H1 (cell line): ENCODE measurements at regions not wholly inside any gene's neighbourhood (a gene's known extent, or its start where the extent isn't known, plus 50 kb on each side); places are given as distances from the start of the nearest gene placed in this dataset.

ENCODE experiments used
- CTCF ChIA-PET: fragments of 300-600 bp; sonication (Branson Sonifier 250); formaldehyde crosslinking; loops from one replicate; lab custom pipeline; 2021; ENCODE audit not compliant: partially characterized antibody; lab: Charles Lee
- POLR2A ChIA-PET: fragments of 300-600 bp; sonication (Branson Sonifier 250); formaldehyde crosslinking; loops from one replicate; lab custom pipeline; 2021; ENCODE audit warnings: inconsistent platforms; ENCODE audit not compliant: partially characterized antibody; lab: Charles Lee
- DNase-seq, 2 experiments: peaks; one replicate each; pipeline versions ENCODE4 v3.0.0 to v3.0.0-alpha.2; 2010 to 2022; ENCODE audit warnings: low spot score in 2 of 2, low read depth in 1 of 2, mixed read lengths in 1 of 2
- FAIRE-seq: peaks from 2 replicates; lab custom pipeline; 2011; peaks lifted over from hg19 to GRCh38; lab: Jason Lieb, UNC
- H2AFZ ChIP-seq: 2 replicates; pipeline ENCODE4 v1.8.1; 2012; ENCODE audit warnings: low read length, inconsistent platforms
- H2AK5ac ChIP-seq: 2 replicates; pipeline ENCODE4 v1.6.1; 2013; ENCODE audit warnings: low read depth, low read length
- H2BK120ac ChIP-seq: replicated peaks from 2 replicates; pipeline ENCODE3; 2013; ENCODE audit warnings: low read depth, low read length, inconsistent platforms
- H2BK12ac ChIP-seq: 2 replicates; pipeline ENCODE4 v1.6.1; 2013; ENCODE audit warnings: low read depth, low read length
- H2BK15ac ChIP-seq: 2 replicates; pipeline ENCODE4 v1.6.1; 2013; ENCODE audit warnings: low read length
- H2BK20ac ChIP-seq: 2 replicates; pipeline ENCODE4 v1.6.1; 2013; ENCODE audit warnings: low read length
- H2BK5ac ChIP-seq: 2 replicates; pipeline ENCODE4 v1.6.1; 2013; ENCODE audit warnings: low read depth, low read length
- H3K14ac ChIP-seq: 2 replicates; pipeline ENCODE4 v1.6.1; 2013; ENCODE audit warnings: inconsistent platforms; ENCODE audit not compliant: insufficient read length
- H3K18ac ChIP-seq: 2 replicates; pipeline ENCODE4 v1.6.1; 2013; ENCODE audit warnings: low read length; ENCODE audit errors: extremely low read depth
- H3K23ac ChIP-seq: 2 replicates; pipeline ENCODE4 v1.6.1; 2013; ENCODE audit warnings: inconsistent platforms; ENCODE audit not compliant: insufficient read length
- H3K23me2 ChIP-seq: 2 replicates; pipeline ENCODE4 v1.6.1; 2013; ENCODE audit warnings: low read depth, low read length
- H3K27ac ChIP-seq: 2 replicates; pipeline ENCODE4 v1.6.1; 2011; ENCODE audit warnings: low read depth, low read length, inconsistent platforms
- H3K27me3 ChIP-seq, 4 experiments: replicated peaks in 1 of 4; 1 replicate in 1 of 4; 2 replicates in 3 of 4; pipeline versions ENCODE4 v1.6.1 to v1.8.1; 2011 to 2013; ENCODE audit warnings: low read length in 3 of 4, mild to moderate bottlenecking in 3 of 4, inconsistent platforms in 2 of 4, mixed read lengths in 2 of 4, moderate library complexity in 1 of 4; ENCODE audit not compliant: control insufficient read depth in 3 of 4, insufficient read depth in 3 of 4; ENCODE audit errors: extremely low read depth in 1 of 4
- H3K36me3 ChIP-seq, 4 experiments: 2 replicates each; pipeline versions ENCODE4 v1.6.1 to v1.8.1; 2011 to 2013; ENCODE audit warnings: mild to moderate bottlenecking in 4 of 4, low read length in 3 of 4, moderate library complexity in 2 of 4, control low read depth in 1 of 4, inconsistent platforms in 1 of 4; ENCODE audit not compliant: insufficient read depth in 4 of 4, control insufficient read depth in 2 of 4
- H3K4ac ChIP-seq: replicated peaks from 2 replicates; pipeline ENCODE3; 2013; ENCODE audit warnings: low read length, low read depth, mixed read lengths, inconsistent platforms; ENCODE audit not compliant: insufficient read length
- H3K4me1 ChIP-seq, 4 experiments: replicated peaks in 1 of 4; 1 replicate in 1 of 4; 2 replicates in 3 of 4; pipeline versions ENCODE4 v1.6.1 to v1.8.1; 2011 to 2013; ENCODE audit warnings: low read length in 3 of 4, inconsistent platforms in 2 of 4, mixed read lengths in 1 of 4; ENCODE audit not compliant: insufficient read depth in 4 of 4, control insufficient read depth in 3 of 4
- H3K4me2 ChIP-seq, 2 experiments: 2 replicates each; pipeline versions ENCODE4 v1.6.1 to v1.8.1; 2011 to 2013; ENCODE audit warnings: low read depth in 2 of 2, low read length in 2 of 2, control low read depth in 1 of 2, inconsistent platforms in 1 of 2, mild to moderate bottlenecking in 1 of 2; ENCODE audit not compliant: insufficient read depth in 1 of 2
- H3K4me3 ChIP-seq, 4 experiments: fragments of 200-600, 300-600 bp in 1 of 4; sonication (generic), shearing (Covaris generic), sonication (Bioruptor Twin) in 1 of 4; 2 replicates each; pipeline versions ENCODE4 v1.5.1 to v1.8.1; 2011 to 2016; ENCODE audit warnings: low read length in 4 of 4, low read depth in 3 of 4, control low read depth in 2 of 4, inconsistent platforms in 2 of 4, mild to moderate bottlenecking in 2 of 4, mixed read lengths in 1 of 4, moderate library complexity in 1 of 4; ENCODE audit not compliant: insufficient read depth in 2 of 4; ENCODE audit errors: extremely low read depth in 1 of 4
- H3K56ac ChIP-seq: replicated peaks from 2 replicates; pipeline ENCODE3; 2013; ENCODE audit warnings: low read depth, mild to moderate bottlenecking, mixed read lengths, low read length, inconsistent platforms; ENCODE audit not compliant: insufficient read length
- H3K79me1 ChIP-seq: 2 replicates; pipeline ENCODE4 v1.6.1; 2013; ENCODE audit warnings: low read depth, low read length, control low read depth
- H3K79me2 ChIP-seq, 2 experiments: 2 replicates each; pipeline versions ENCODE4 v1.6.1 to v1.8.1; 2012 to 2013; ENCODE audit warnings: low read length in 2 of 2, mild to moderate bottlenecking in 2 of 2, inconsistent platforms in 1 of 2; ENCODE audit not compliant: insufficient read depth in 2 of 2, control insufficient read depth in 1 of 2
- H3K9ac ChIP-seq, 4 experiments: replicated peaks in 1 of 4; 1 replicate in 1 of 4; 2 replicates in 3 of 4; pipeline versions ENCODE4 v1.6.1 to v1.8.1; 2011 to 2013; ENCODE audit warnings: low read depth in 3 of 4, low read length in 3 of 4, control low read depth in 2 of 4, mild to moderate bottlenecking in 2 of 4, moderate library complexity in 2 of 4, inconsistent platforms in 1 of 4; ENCODE audit errors: extremely low read depth in 1 of 4
- H3K9me3 ChIP-seq, 2 experiments: 2 replicates each; pipeline versions ENCODE4 v1.6.1 to v1.8.1; 2012 to 2013; ENCODE audit warnings: mild to moderate bottlenecking in 2 of 2, moderate library complexity in 2 of 2, control low read depth in 1 of 2, inconsistent platforms in 1 of 2, low read depth in 1 of 2, low read length in 1 of 2, mixed read lengths in 1 of 2; ENCODE audit not compliant: insufficient read depth in 2 of 2
- H4K20me1 ChIP-seq, 2 experiments: replicated peaks in 1 of 2; 2 replicates each; pipeline versions ENCODE3 to v1.8.1; 2011 to 2013; ENCODE audit warnings: inconsistent platforms in 2 of 2, low read length in 2 of 2, mild to moderate bottlenecking in 1 of 2; ENCODE audit not compliant: insufficient read depth in 2 of 2, control insufficient read depth in 1 of 2
- H4K5ac ChIP-seq: 2 replicates; pipeline ENCODE4 v1.6.1; 2013; ENCODE audit warnings: low read length, low read depth, mixed read lengths, inconsistent platforms; ENCODE audit not compliant: insufficient read length
- H4K8ac ChIP-seq: 2 replicates; pipeline ENCODE4 v1.8.0; 2013; ENCODE audit warnings: mild to moderate bottlenecking, moderate library complexity, low read length, inconsistent platforms; ENCODE audit not compliant: insufficient read depth; ENCODE audit errors: extremely low read depth
- H4K91ac ChIP-seq: replicated peaks from 2 replicates; pipeline ENCODE3; 2013; ENCODE audit warnings: low read length, mixed read lengths, inconsistent platforms; ENCODE audit not compliant: insufficient read length
- ASH2L ChIP-seq: fragments of 200-600, 300-600 bp; sonication (generic); IDR thresholded peaks from one replicate; pipeline ENCODE4 v1.7.1; 2017; ENCODE audit warnings: low read length
- BRCA1 ChIP-seq: IDR thresholded peaks from 2 replicates; pipeline ENCODE4 v1.6.1; 2012; ENCODE audit warnings: low read depth, low read length, improper control_type of control experiment
- CBX5 ChIP-seq: fragments of 300-800, 300-1000 bp; sonication (generic); IDR thresholded peaks from 2 replicates; pipeline ENCODE4 v1.7.1; 2016; ENCODE audit warnings: antibody characterized with exemption, low read length, low read depth
- CEBPB ChIP-seq: IDR thresholded peaks from 2 replicates; pipeline ENCODE4 v1.6.1; 2012; ENCODE audit warnings: low read depth, low read length
- KDM4A ChIP-seq: IDR thresholded peaks from one replicate; pipeline ENCODE4 v1.7.1; 2012; ENCODE audit warnings: low read depth, mild to moderate bottlenecking, moderate library complexity, low read length, inconsistent platforms; ENCODE audit not compliant: severe bottlenecking
- RNF2 ChIP-seq: fragments of 200-900, 300-1000 bp; sonication (generic); IDR thresholded peaks from 2 replicates; pipeline ENCODE4 v1.7.1; 2016; ENCODE audit warnings: borderline replicate concordance, low read depth, mild to moderate bottlenecking, antibody characterized with exemption, low read length; ENCODE audit not compliant: poor library complexity, severe bottlenecking; ENCODE audit errors: missing control alignments
- SRF ChIP-seq: IDR thresholded peaks from 2 replicates; pipeline ENCODE4 v1.6.1; 2011; ENCODE audit warnings: mild to moderate bottlenecking, low read depth, low read length, moderate library complexity
- SUZ12 ChIP-seq: fragments of 200-600 bp; sonication (generic); IDR thresholded peaks from 2 replicates; pipeline ENCODE4 v1.6.1; 2012; ENCODE audit warnings: mild to moderate bottlenecking, inconsistent platforms, low read length, moderate library complexity, mixed read lengths
- TF ChIP-seq, protein P1 (sequence below), 3 experiments: IDR thresholded peaks; 1 replicate in 2 of 3; 2 replicates in 1 of 3; pipeline versions ENCODE4 v1.5.1 to v1.6.1; 2011; ENCODE audit warnings: low read length in 3 of 3, mild to moderate bottlenecking in 3 of 3, inconsistent platforms in 2 of 3, low read depth in 1 of 3, moderate library complexity in 1 of 3; ENCODE audit not compliant: insufficient read depth in 1 of 3; ENCODE audit errors: control extremely low read depth in 1 of 3

DNA sequence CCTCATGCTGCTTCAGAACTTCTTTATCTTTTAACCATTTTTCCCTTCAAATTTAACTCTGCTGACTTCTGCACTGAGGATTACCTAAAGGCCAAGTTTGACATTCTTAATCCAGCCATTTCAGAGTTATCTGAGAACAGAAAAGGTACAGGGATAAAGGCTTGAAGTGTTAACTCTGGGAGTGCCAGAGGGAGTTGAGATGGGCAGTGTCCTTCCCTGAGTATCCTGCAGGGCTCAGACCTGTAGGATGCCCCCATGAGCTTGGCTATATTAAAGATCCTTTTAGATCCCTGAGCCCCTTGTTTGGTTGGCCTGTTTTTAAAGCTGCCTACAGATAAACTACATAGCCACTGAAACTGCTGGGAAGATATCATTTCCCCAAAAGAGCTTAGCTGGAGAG, 268.4 kb upstream of the KIRREL3 start:
- H4K5ac ChIP-seq = no peak overlapping the region
- DNase-seq (no peak), FAIRE-seq (no peak)
- no peak overlapping the region for H3K23ac ChIP-seq
- H2BK120ac ChIP-seq = no peak overlapping the region
- ChIA-PET POLR2A (interaction anchor here (0.6 kb wide), 1 partner anchor 18 kb away, joined by 4 read pairs; no protein-coding TSS in a partner anchor), CTCF (interaction anchor here (0.7 to 1.7 kb wide), 6 partner anchors 8 to 76 kb away, joined by 3 to 6 read pairs (median 4); no protein-coding TSS in a partner anchor)
- H2BK15ac ChIP-seq = no peak overlapping the region
- no peak overlapping the region for H3K27ac ChIP-seq
- no peak overlapping the region for H3K4me3 ChIP-seq
- no peaks in the 10 kb centered on the region for H3K79me2 ChIP-seq
- peaks cover 2% of the 10 kb centered on the region in 2 experiments; a peak in 1 of 4 replicates for H3K9me3 ChIP-seq
- no peak overlapping the region for H4K8ac ChIP-seq
- H4K20me1 ChIP-seq = no peaks in the 10 kb centered on the region
- no peaks in the 10 kb centered on the region for H3K4me1 ChIP-seq
- H2BK20ac ChIP-seq = no peak overlapping the region
- no peak overlapping the region for H3K4me2 ChIP-seq
- no peak overlapping the region for H2BK5ac ChIP-seq
- no peak overlapping the region for H4K91ac ChIP-seq
- no peaks in the 10 kb centered on the region for H3K79me1 ChIP-seq
- no peak overlapping the region for H3K9ac ChIP-seq
- no peak overlapping the region for H3K18ac ChIP-seq
- H2AK5ac ChIP-seq = no peak overlapping the region
- H3K4ac ChIP-seq = no peak overlapping the region
- H3K27me3 ChIP-seq = no peaks in the 10 kb centered on the region
- no peak overlapping the region for H3K56ac ChIP-seq
- no peak overlapping the region for H2AFZ ChIP-seq
- no peaks in the 10 kb centered on the region for H3K36me3 ChIP-seq
- no peak overlapping the region for H2BK12ac ChIP-seq
- TF ChIP-seq KDM4A (no peak), SUZ12 (no peak), SRF (no peak), CBX5 (no peak), ASH2L (no peak), RNF2 (no peak), BRCA1 (no peak), CEBPB (no peak)
- TF ChIP-seq, protein P1, sequence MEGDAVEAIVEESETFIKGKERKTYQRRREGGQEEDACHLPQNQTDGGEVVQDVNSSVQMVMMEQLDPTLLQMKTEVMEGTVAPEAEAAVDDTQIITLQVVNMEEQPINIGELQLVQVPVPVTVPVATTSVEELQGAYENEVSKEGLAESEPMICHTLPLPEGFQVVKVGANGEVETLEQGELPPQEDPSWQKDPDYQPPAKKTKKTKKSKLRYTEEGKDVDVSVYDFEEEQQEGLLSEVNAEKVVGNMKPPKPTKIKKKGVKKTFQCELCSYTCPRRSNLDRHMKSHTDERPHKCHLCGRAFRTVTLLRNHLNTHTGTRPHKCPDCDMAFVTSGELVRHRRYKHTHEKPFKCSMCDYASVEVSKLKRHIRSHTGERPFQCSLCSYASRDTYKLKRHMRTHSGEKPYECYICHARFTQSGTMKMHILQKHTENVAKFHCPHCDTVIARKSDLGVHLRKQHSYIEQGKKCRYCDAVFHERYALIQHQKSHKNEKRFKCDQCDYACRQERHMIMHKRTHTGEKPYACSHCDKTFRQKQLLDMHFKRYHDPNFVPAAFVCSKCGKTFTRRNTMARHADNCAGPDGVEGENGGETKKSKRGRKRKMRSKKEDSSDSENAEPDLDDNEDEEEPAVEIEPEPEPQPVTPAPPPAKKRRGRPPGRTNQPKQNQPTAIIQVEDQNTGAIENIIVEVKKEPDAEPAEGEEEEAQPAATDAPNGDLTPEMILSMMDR (IDR thresholded peaks at IDR 0.05; ENCODE audit: control extremely low read depth in 1 of 3, insufficient read depth in 1 of 3, low read depth in 1 of 3, low read length in 3 of 3) = 0 out of 4 replicates have a peak, but pooled peaks of 1 of the 3 experiments have one; percentile 13
- no peak overlapping the region for H3K14ac ChIP-seq
- H3K23me2 ChIP-seq = no peaks in the 10 kb centered on the region
